NOMO-1 treated with DMSO at 0.1 percent for 48 hours (cell line): ENCODE measurements at regions not wholly inside any gene's neighbourhood (a gene's known extent, or its start where the extent isn't known, plus 50 kb on each side); places are given as distances from the start of the nearest gene placed in this dataset.

Experiments
- DNase-seq: peaks from one replicate; lab custom pipeline; 2025; ENCODE audit not compliant: unreplicated experiment; lab: John Stamatoyannopoulos, UW

DNA sequence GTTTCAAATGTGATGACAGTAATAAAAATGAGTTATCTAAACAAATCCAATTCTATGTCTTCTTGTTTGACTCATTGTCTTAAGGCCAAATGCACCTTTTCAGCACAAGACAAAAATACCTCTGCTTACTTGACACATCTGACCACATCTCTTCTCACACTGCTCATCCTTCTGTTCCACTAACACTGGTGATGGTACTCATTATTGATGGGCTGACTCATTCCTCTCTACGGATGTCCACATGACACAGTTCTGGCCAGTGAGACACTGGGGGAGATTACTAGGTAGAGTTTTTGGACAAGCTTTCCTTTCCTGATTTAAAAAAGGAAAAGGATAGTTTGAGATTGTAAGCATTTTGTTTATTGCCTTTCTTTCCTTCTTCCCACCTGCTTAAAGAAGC lies 410.6 kb upstream of the THRB start:
- DNase-seq: no peak

DNA sequence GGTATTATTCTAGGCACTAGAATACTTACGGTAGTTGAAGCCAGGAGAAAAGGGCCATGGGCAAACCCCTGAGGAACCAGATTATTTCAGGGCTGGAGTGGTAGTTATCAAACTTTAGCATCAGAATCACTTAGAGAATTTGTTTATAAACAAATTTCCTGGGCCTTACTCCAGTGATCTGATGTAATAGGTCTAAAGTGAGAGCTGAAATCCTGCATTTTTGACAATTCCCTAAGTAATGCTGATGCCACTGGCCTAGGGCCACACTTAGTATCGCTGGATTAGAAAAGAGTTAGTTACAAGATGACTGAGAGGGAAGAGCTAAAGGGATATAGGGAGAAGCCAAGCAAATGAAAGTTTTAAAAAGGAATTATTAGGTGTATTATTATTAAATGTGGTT lies 412.5 kb upstream of the THRB start:
- DNase-seq: no peak

DNA sequence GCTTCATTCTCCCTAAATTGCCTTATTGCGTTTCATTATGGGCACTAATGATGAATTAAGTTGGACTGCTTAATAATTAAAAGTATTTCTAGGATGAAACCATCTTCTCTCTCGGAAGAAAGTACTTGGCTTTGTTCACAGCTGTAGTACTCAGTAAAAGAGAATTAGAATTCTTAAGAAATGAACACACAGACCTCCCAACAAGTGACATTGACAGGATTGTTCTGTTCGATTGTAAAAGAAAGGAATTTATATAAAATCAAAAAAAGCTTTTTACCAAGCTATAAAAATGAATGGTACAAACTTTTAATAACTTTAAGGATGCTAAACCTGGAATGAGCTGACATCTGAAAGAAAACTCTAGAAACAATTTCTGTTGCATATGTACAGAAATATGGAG lies 416.4 kb upstream of the THRB start:
- DNase-seq: no peak

DNA sequence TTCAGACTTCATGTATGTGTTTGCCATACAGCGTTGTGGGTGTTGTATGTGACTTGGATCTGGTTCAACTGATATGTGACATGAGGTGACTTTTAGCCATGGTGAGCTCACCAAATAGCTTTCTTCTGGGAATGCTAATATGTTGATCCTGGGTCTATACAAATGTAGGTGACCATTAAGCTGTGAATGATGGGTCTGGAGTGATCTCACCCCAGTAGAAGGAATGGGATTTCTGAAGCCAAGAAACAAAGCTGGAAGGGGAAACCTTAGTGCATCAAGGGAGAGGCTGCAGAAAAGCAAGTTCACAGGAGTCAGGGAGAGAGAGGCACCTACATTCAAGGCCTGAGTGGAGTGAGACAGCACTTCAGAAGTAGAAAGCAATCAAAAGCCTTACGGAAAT lies 421.0 kb upstream of the THRB start:
- no peak for DNase-seq

GRCh38 chr3:24917908-24918307 lies 423.3 kb upstream of the THRB start:
- no peak for DNase-seq

- DNase-seq: no peak
Measured at GRCh38 chr3:24923570-24923969, 428.9 kb upstream of the THRB start.

DNA sequence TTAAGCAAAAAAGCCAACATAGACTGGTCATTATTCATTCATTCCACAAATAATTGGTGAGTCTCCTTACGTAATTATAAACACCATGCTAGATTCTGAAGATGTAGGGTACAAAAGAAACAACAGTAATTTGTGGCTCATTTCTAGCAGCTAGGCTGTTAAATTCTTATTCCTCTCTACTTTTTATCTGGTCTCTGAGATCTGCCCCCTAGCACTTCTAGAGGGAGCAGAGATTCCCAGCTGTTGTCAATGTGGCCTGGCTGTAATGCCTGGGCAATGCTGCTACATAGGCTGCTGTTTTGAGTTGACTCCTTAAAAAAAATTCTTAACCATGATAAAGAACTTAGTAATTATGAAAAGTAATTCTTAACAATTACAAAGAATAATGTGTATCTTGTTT lies 434.9 kb upstream of the THRB start:
- no peak for DNase-seq

GRCh38 chr3:24933401-24933800 lies 438.8 kb upstream of the THRB start:
- DNase-seq: no peak

GRCh38 chr3:24936574-24936973 lies 441.9 kb upstream of the THRB start:
- no peak for DNase-seq

DNA sequence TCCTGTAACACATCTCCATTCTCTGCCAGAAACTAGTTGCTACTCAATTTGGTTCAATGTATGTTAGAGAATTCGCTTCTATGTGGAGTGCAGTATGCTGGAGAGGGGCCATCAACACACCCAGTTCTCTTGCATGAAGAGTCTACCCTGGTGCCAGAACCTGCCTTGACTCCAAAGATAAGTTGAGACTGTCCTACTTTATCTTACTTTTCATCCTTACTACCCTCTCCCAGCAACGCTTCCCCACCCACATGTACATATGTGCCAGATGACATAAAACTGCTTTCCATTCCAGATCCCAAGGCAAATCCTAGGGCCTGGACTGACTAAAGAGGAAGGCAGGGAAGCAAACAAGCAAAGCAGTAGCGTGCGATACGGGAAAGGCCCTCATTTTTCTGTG lies 442.6 kb upstream of the THRB start:
- DNase-seq: no peak

- no peak for DNase-seq
Measured at GRCh38 chr3:24937780-24938179, 443.1 kb upstream of the THRB start.

GRCh38 chr3:24943961-24944360 lies 449.3 kb upstream of the THRB start:
- no peak for DNase-seq

DNA sequence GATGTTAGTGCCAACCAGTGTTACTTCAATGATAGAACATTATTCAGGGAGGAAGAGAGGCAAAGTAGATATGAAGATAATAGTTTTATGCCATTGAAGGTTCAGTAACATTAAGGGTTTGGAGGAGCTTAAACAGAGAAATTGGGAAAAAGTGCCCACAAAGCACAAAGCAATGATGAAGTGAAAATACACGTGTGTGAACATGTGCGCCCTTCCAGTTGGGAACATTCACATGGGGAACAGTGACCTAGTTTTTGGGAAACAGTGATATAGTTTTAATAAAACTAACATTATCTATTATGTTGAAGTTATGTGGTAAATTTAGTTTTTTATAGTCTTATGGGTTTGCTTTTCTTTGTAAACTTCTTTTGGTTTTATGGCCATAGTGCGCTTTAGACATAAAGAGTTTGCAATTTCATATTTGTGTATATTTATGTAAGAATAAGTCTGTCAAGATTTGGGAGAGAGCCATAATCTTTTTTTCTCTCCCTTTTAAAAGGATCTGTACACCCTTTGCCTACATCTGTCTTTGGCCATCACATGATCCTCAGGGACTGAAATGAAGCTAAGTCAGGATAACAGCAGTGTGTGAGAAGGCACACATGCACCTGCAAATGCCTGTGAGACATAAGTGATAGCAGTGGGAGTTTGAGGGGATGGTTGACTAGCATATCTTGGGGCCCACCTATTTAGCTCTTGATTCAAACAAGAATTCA lies 450.3 kb upstream of the THRB start:
- no peak for DNase-seq

DNA sequence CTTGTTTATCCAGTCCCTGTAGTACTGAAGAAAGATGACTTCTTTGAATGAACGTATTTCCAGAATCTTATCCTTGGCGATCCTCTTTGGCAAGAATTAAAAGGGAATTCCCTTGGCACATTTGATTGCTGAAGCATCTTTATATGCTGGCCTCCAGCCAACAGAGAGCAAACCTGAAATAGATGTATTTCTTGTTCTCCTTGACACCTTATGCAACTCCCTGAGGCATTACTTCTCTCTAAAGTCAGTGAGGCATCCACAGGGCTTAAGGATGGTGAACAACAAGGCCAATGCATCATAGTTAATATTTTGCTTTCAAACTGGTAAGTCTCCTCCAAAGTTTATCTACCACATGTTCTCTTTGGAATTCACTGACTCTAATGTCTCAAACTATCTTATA lies 450.9 kb upstream of the THRB start:
- DNase-seq: no peak

DNA sequence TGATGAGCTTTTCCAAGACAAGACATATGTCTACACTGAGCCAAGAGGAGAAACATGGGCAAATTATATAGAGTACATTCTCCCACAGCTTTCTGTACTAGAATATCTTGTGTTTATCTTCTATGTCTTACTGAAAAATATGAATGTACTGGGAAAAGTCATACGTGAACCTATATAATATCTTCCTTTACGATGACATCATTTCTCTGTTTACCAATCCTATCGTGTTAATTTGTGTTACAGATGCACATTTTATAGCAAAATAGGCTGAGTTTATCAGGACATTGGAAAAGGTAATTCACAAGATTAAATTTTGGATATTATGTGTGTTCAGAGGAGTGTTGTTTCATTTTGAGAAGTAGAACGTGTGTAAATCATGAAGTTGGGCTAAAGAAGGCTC lies 452.5 kb upstream of the THRB start:
- DNase-seq: no peak

- no peak for DNase-seq
Measured at GRCh38 chr3:24951180-24951579, 456.5 kb upstream of the THRB start.

DNA sequence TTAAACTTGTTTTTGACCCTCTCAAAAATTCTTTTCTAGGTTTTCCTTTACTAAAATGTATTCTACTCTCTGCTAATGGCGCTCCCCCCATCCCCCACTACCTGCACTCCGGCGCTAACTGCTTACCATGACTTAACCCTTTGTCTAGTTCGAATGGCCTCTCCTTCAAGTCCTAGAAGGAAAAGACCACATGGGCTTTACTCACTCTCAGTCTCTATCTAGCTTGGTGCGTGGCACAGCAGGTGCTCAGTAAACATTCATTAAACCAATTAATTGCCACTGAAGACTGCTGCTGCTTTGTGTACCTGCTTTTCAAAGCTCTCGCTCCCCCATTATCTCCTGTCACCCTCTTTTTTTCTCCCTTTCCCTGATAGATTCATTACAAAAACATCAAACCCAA lies 457.7 kb upstream of the THRB start:
- DNase-seq: no peak

DNA sequence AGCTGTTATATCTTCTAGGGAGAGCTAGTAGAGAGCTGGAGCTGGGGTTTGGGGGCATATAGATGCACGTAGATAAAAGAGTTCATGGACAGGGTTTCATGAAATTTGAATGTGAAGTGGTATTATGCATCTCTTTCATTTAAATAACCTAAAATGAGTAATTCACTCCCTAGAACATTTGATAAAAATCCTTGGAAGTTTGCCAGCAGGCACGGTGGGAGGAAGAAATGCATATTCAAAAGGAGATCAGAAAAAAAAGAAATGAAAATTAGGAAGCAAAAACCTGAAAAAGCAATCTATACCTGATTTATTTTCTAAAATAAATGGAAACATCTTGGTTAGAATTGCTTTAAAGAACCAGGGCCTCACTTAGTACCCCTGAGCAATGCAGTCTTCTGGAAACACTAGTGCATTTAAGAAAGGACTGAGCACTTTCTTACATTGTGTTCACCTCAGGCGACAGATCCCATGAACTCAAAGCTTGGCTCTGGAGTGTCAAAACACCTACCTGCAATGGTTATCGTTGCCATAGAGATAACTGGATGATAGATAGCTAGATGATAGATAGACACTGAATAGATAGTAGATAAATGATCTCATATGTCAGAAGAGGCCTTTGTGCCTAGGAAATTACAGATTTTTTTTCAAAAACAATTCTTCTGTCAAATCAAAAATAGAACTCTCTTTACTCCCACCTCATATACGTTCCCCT lies 458.6 kb upstream of the THRB start:
- DNase-seq: no peak

- no peak for DNase-seq
Measured at GRCh38 chr3:24956613-24957012, 462.0 kb upstream of the THRB start.

DNA sequence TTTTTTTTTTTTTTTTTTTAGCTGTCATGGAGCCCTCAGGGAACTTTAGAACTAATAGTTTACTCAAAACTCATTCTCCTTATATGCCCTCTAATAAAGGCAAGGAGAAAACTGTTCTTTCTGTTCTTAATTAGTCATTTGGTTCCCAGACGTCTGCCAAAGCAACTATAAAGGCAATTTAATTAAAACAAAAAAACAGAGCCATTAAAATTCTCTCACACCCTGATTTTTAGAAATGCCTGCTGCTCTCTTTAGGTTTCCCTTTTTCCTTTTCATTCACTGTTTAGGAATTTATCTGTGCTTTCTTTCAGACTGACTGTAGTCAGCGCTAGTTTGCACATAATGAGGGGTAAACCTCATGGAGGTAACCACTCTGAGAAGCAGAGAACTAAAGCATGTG lies 463.6 kb upstream of the THRB start:
- DNase-seq: no peak

DNA sequence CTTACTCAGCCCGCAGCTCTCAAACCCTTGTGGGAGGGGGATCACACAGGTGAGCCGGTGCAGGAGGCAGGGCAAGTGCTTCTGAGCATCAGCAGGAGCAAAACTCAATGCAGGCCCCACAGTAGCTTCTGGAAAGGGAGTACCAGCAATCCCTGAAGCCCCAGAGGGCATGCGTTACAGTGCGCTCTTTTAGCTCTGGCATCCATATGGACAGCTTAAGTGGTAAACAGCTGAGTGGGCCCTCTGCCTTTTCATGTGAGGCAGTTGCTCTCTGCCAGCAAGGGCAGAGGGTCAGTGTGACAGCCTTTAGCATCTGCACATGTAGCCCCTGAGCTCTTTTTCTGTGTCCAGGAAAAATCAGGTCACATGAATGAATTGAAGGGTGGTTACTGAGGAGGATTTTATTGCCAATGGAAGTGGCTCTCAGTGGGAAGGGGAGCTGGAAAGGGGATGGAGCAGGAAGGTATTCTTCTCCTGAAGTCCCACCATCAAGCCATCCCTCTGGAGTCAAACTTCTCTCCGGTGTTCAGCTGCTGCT lies 464.3 kb upstream of the THRB start:
- DNase-seq: no peak

DNA sequence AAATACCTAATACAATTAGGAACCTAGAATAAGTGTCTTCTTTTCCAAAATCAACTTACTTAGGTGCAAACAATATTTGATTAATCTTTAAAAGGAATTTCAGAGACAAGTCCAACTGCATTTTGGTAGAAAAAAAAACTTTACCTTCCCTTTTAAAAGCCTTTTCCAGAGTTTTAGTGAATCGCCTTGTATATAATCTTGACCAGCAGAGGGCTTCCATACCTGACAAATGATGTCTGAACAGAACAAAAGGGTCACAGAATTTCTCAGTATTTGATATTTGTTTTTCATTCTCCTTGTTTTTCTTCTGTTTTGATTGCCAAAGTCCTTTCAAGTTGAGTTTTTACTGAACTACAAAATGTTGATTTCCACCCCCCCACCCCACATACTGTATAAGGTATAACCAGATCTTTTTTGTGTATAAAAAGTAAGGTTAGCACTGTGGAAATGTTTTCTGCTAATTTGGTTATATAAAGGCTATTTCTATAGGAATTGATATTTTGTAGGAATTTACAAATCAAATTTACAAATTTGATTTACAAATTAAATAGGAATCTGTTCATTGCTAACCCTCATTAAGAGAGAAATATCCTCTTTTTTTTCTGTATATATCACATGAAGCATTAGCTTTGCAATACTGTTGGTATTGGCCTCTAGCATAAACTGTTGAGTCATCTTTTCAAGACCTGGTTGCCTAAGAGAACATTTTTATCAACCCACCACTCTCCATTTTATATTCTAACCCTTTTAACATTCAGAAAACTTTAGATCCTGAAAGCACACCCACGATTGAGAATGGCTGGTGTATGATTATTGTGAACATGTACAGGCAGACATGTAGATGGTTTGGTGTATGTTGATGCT lies 464.1 kb upstream of the RARB start:
- no peak for DNase-seq
